ENCODE measurements at regions not wholly inside any gene's neighbourhood (a gene's known extent, or its start where the extent isn't known, plus 50 kb on each side); places are given as distances from the start of the nearest gene placed in this dataset.

DNA sequence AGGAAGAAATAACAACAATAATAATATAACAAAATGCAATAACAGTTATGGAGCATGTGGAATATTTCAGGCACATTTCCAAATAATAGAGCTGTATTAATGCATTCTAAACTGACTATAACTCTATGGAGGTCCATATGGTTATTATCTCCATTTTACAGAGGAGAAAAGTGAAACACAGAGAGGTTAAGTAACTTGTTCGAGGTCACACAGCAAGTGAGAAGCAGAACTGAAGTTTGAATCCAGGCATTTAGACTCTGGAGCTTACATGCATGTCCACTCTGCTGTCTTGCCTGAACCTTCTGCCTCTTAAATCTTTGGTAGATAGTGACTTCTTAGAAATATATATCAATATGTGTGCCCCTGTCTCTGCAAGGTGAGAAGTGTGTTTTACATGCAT lies 350.8 kb downstream of the GADD45G start:
- no peak overlapping the region for H3K4me3 ChIP-seq (replicated peaks in 1 of 3; ENCODE audit: low read depth in 2 of 3, low read length in 3 of 3)
- no peak for TF ChIP-seq CTCF (IDR thresholded peaks at IDR 0.05)
- DNase-seq: no peak
- H3K27me3 ChIP-seq (ENCODE audit: control insufficient read depth in 2 of 2, insufficient read depth in 2 of 2, low read length in 2 of 2): no peaks in the 10 kb centered on the region
- H3K4me2 ChIP-seq (replicated peaks; ENCODE audit: extremely low read depth, low read length, poor library complexity, severe bottlenecking): no peak overlapping the region
- Mint-ChIP-seq H3K36me3 (no peaks in the 10 kb centered on the region), H3K4me1 (peaks cover 15% of the 10 kb centered on the region), H3K27me3 (ENCODE audit: low read depth in 3 of 3) (peaks cover 0 to 3% (median 0%) of the 10 kb centered on the region in 3 donors), H3K27ac (no peak overlapping the region), H3K9me3 (peaks cover 0 to 3% (median 0%) of the 10 kb centered on the region in 7 donors), H3K4me3 (no peak overlapping the region)
- H3K79me2 ChIP-seq (ENCODE audit: insufficient read depth, low read length): no peaks in the 10 kb centered on the region
- WGBS (ENCODE audit: insufficient coverage): 100% methylated on average over 1 of the region's 1 CpG
- no peaks in the 10 kb centered on the region for H4K20me1 ChIP-seq (ENCODE audit: insufficient read depth, low read length)
- H3K4me1 ChIP-seq (ENCODE audit: control insufficient read depth in 1 of 2, insufficient read depth in 2 of 2, low read length in 2 of 2): peaks cover 7 to 13% of the 10 kb centered on the region in 2 donors
- H2AFZ ChIP-seq (ENCODE audit: insufficient read depth, low read depth, low read length, poor library complexity, severe bottlenecking): no peak overlapping the region
- intact Hi-C loops (cut with micrococcal nuclease): no loop called here
- H3K9me3 ChIP-seq (replicated peaks in 1 of 2; ENCODE audit: control insufficient read depth in 1 of 2, insufficient read depth in 1 of 2, low read length in 2 of 2): no peaks in the 10 kb centered on the region
- no peaks in the 10 kb centered on the region for H3K36me3 ChIP-seq (replicated peaks in 1 of 2; ENCODE audit: control insufficient read depth in 1 of 2, insufficient read depth in 2 of 2, low read length in 2 of 2)
- no peak overlapping the region for H3K27ac ChIP-seq (ENCODE audit: low read depth in 1 of 2, low read length in 2 of 2)
- H3K9ac ChIP-seq (ENCODE audit: insufficient read depth, low read length, poor library complexity, severe bottlenecking): no peak overlapping the region

GRCh38 chr9:89956331-89956730 lies 351.5 kb downstream of the GADD45G start:
- WGBS (ENCODE audit: insufficient coverage): no CpG with 5 or more reads among the region's 5 CpGs
- no peak overlapping the region for H3K9ac ChIP-seq (ENCODE audit: insufficient read depth, low read length, poor library complexity, severe bottlenecking)
- H3K4me1 Mint-ChIP-seq: peaks cover 22% of the 10 kb centered on the region
- DNase-seq: no peak
- H3K4me3 Mint-ChIP-seq: no peak overlapping the region
- no peak overlapping the region for H2AFZ ChIP-seq (ENCODE audit: insufficient read depth, low read depth, low read length, poor library complexity, severe bottlenecking)
- no peaks in the 10 kb centered on the region for H3K9me3 ChIP-seq (replicated peaks in 1 of 2; ENCODE audit: control insufficient read depth in 1 of 2, insufficient read depth in 1 of 2, low read length in 2 of 2)
- no peaks in the 10 kb centered on the region for H3K27me3 ChIP-seq (ENCODE audit: control insufficient read depth in 2 of 2, insufficient read depth in 2 of 2, low read length in 2 of 2)
- no peak overlapping the region for H3K4me2 ChIP-seq (replicated peaks; ENCODE audit: extremely low read depth, low read length, poor library complexity, severe bottlenecking)
- no peaks in the 10 kb centered on the region for H3K36me3 ChIP-seq (replicated peaks in 1 of 2; ENCODE audit: control insufficient read depth in 1 of 2, insufficient read depth in 2 of 2, low read length in 2 of 2)
- no peaks in the 10 kb centered on the region for H3K79me2 ChIP-seq (ENCODE audit: insufficient read depth, low read length)
- no peaks in the 10 kb centered on the region for H3K36me3 Mint-ChIP-seq
- H3K4me3 ChIP-seq (replicated peaks in 1 of 3; ENCODE audit: low read depth in 2 of 3, low read length in 3 of 3): no peak overlapping the region
- no peaks in the 10 kb centered on the region for H4K20me1 ChIP-seq (ENCODE audit: insufficient read depth, low read length)
- intact Hi-C loops (cut with micrococcal nuclease): no loop called here
- H3K9me3 Mint-ChIP-seq: peaks cover 0 to 3% (median 0%) of the 10 kb centered on the region in 7 donors
- TF ChIP-seq CTCF (IDR thresholded peaks at IDR 0.05): no peak
- H3K4me1 ChIP-seq (ENCODE audit: control insufficient read depth in 1 of 2, insufficient read depth in 2 of 2, low read length in 2 of 2): peaks cover 9 to 18% of the 10 kb centered on the region in 2 donors
- no peak overlapping the region for H3K27ac Mint-ChIP-seq
- H3K27ac ChIP-seq (ENCODE audit: low read depth in 1 of 2, low read length in 2 of 2): no peak overlapping the region
- peaks cover 0 to 2% (median 1%) of the 10 kb centered on the region in 3 donors for H3K27me3 Mint-ChIP-seq (ENCODE audit: low read depth in 3 of 3)
